ENCODE measurements at regions not wholly inside any gene's neighbourhood (a gene's known extent, or its start where the extent isn't known, plus 50 kb on each side); places are given as distances from the start of the nearest gene placed in this dataset.

DNA sequence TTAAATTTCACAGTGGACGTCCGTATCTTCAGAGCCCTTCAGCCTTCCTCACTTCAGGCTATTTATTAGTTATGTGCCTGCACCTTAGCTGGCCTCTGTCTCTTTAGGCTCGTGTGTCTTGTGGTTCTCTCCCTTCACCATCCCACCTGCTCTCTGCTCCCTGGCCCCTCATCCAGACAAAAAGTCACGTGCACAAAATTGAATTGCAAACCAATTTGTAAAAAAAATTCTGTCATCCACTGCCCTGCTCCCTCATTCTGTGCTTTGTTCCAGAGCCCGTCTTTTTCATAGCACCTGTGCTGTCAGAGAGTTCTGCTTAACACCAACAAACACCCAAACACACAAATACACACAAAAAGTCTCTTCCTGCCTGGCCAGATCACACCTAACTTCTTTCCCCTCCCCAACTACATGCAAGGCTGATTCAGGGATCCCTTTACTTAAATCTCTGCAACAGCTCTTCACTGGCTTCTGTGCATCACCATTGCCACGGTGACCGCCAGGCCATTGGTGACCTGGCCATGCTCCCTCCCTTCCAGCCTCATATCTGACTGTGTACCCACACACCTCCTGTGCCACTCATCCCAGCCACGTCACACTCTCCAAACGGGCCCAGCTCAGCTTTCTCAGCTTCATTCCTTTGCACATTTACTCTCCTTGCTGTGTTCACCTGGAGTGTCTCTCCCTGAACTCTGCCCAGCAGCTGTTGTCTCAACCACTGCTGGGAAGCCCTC lies 205.7 kb downstream of the TTC8 start:
- TF ChIP-seq, protein P1, sequence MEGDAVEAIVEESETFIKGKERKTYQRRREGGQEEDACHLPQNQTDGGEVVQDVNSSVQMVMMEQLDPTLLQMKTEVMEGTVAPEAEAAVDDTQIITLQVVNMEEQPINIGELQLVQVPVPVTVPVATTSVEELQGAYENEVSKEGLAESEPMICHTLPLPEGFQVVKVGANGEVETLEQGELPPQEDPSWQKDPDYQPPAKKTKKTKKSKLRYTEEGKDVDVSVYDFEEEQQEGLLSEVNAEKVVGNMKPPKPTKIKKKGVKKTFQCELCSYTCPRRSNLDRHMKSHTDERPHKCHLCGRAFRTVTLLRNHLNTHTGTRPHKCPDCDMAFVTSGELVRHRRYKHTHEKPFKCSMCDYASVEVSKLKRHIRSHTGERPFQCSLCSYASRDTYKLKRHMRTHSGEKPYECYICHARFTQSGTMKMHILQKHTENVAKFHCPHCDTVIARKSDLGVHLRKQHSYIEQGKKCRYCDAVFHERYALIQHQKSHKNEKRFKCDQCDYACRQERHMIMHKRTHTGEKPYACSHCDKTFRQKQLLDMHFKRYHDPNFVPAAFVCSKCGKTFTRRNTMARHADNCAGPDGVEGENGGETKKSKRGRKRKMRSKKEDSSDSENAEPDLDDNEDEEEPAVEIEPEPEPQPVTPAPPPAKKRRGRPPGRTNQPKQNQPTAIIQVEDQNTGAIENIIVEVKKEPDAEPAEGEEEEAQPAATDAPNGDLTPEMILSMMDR (conservative IDR thresholded peaks at IDR 0.05; ENCODE audit: low read length) = no peak
- TF ChIP-seq EZH2phosphoT487 (IDR thresholded peaks at IDR 0.05; ENCODE audit: borderline replicate concordance, low read depth, low read length) = no peak
